ENCODE measurements at regions not wholly inside any gene's neighbourhood (a gene's known extent, or its start where the extent isn't known, plus 50 kb on each side); places are given as distances from the start of the nearest gene placed in this dataset.

DNA sequence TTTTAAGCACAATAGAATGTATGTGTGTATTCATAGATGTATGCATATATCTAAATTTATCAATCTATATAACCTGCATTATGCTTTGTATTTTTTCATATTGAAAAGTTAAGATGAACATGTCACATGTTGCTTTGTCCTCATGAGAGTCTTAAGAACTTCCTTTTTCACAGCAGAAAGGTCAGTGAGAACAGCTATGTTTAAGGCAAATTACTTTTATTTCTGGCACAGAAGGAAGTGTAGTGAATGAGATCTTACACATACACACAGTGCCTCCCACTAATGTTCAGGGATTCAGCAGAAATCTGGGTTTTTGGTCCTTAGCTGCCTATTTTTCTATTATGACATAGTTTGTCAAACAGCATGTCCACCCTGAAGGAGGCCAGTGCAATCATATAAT, 134.8 kb downstream of the TMEM26 start:
- H3K4me1 ChIP-seq (ENCODE audit: control insufficient read depth, insufficient read depth, low read length) = no peaks in the 10 kb centered on the region
- no peak overlapping the region for H3K27ac ChIP-seq (ENCODE audit: low read length)
- no peaks in the 10 kb centered on the region for H3K27me3 ChIP-seq (ENCODE audit: control insufficient read depth in 1 of 2, insufficient read depth in 2 of 2, low read length in 2 of 2)
- H3K9me3 ChIP-seq (ENCODE audit: control insufficient read depth in 2 of 2, low read length in 2 of 2) = no peaks in the 10 kb centered on the region
- H3K4me3 ChIP-seq (ENCODE audit: low read length in 2 of 2) = no peak overlapping the region
- no peaks in the 10 kb centered on the region for H3K36me3 ChIP-seq (ENCODE audit: control insufficient read depth in 2 of 2, insufficient read depth in 2 of 2, low read length in 2 of 2)
- H3K9ac ChIP-seq (ENCODE audit: low read length in 2 of 2) = no peak overlapping the region

DNA sequence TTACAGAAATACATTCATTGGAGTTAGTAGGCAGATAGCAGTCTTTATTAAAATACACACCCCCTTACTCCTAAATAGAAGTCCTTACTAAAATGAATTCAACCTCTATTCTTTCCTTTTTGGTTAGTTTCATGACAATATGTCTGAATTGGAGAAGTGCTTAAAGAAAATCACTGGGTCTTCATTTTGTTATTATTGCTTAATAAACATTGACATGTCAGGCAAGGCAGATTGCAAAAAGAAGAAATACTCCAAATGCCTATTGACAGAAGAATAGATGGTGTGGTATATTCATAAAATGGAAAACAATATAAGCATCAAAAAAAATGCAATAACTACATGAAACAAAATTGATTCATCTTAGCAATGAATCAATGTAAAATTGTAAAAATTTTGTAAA, 135.5 kb downstream of the TMEM26 start:
- H3K9ac ChIP-seq (ENCODE audit: low read length in 2 of 2) = no peak overlapping the region
- no peaks in the 10 kb centered on the region for H3K27me3 ChIP-seq (ENCODE audit: control insufficient read depth in 1 of 2, insufficient read depth in 2 of 2, low read length in 2 of 2)
- H3K9me3 ChIP-seq (ENCODE audit: control insufficient read depth in 2 of 2, low read length in 2 of 2) = no peaks in the 10 kb centered on the region
- no peak overlapping the region for H3K4me3 ChIP-seq (ENCODE audit: low read length in 2 of 2)
- no peaks in the 10 kb centered on the region for H3K4me1 ChIP-seq (ENCODE audit: control insufficient read depth, insufficient read depth, low read length)
- H3K27ac ChIP-seq (ENCODE audit: low read length) = no peak overlapping the region
- H3K36me3 ChIP-seq (ENCODE audit: control insufficient read depth in 2 of 2, insufficient read depth in 2 of 2, low read length in 2 of 2) = no peaks in the 10 kb centered on the region

DNA sequence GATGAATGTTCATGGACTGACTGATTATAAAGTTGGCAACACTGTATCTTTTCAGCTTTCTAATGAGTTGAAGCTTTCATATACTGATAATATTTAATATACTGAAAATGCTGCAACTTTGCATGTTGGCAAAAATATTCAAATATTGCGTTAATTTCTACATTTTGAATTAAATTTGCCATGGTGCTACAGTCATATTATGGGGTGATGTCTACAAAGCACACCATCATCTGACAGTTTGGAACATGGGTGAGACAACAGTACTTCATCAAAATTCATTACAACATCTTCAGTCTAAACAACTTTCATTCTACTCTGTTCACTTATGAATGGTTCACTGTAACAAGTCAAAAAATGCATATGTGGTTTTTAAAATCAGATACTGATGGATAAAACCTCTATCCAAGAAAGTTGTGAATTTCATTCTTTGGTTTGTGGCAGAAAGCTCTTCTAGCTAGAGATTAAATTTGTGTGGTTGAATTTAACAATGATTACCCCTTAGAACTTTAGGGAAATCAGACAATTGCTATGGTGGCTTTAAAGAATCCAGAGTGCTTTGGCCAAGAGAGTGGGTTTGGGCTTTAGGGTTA, 136.4 kb downstream of the TMEM26 start:
- Histone ChIP-seq H3K9me3 (ENCODE audit: control insufficient read depth in 2 of 2, low read length in 2 of 2) (no peaks in the 10 kb centered on the region), H3K27ac (ENCODE audit: low read length) (no peak overlapping the region), H3K27me3 (ENCODE audit: control insufficient read depth in 1 of 2, insufficient read depth in 2 of 2, low read length in 2 of 2) (no peaks in the 10 kb centered on the region), H3K9ac (ENCODE audit: low read length in 2 of 2) (no peak overlapping the region), H3K4me3 (ENCODE audit: low read length in 2 of 2) (no peak overlapping the region), H3K4me1 (ENCODE audit: control insufficient read depth, insufficient read depth, low read length) (no peaks in the 10 kb centered on the region), H3K36me3 (ENCODE audit: control insufficient read depth in 2 of 2, insufficient read depth in 2 of 2, low read length in 2 of 2) (no peaks in the 10 kb centered on the region)

DNA sequence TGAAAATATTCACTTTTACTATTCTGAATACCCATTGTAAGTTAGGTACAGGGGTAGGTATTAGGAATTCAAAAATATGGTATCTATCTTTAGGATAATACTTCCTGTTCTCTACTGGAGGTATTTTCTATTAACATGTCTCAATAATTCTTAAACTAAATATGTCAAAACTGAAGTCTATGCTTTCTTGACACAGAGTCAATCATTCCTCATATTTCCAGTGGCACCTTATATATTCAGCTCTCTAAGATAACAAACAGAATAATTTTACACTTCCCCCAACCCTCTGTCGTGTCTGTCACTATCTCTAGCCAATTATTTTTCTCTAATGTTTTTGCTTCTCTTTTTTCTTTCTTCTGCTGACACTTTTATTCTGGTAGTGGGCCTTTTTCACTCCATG, 138.9 kb downstream of the TMEM26 start:
- H3K9me3 ChIP-seq (ENCODE audit: control insufficient read depth in 2 of 2, low read length in 2 of 2) = no peaks in the 10 kb centered on the region

DNA sequence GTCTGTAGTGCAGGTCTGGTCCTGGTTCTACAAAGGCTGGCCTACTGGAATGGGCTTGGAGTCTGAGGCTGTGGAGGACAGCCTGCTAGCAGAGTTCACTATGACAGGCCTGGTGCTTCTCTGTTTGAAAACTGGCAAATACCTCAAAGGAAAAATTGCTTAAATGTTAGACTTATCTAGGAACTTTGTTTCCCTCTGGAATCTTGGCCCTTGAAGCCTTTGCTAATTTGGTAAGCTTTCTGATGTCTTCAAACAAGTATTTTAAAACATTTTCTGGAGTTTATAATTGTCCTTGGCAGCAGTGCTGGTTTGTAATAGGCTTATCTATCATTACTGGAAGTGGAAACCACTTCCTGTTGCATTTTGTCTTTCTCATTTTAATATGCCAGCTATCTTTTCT, 139.7 kb downstream of the TMEM26 start:
- Histone ChIP-seq H3K27me3 (ENCODE audit: control insufficient read depth in 1 of 2, insufficient read depth in 2 of 2, low read length in 2 of 2) (no peaks in the 10 kb centered on the region), H3K9me3 (ENCODE audit: control insufficient read depth in 2 of 2, low read length in 2 of 2) (no peaks in the 10 kb centered on the region), H3K27ac (ENCODE audit: low read length) (no peak overlapping the region), H3K9ac (ENCODE audit: low read length in 2 of 2) (no peak overlapping the region), H3K4me1 (ENCODE audit: control insufficient read depth, insufficient read depth, low read length) (no peaks in the 10 kb centered on the region), H3K4me3 (ENCODE audit: low read length in 2 of 2) (no peak overlapping the region), H3K36me3 (ENCODE audit: control insufficient read depth in 2 of 2, insufficient read depth in 2 of 2, low read length in 2 of 2) (no peaks in the 10 kb centered on the region)

More for the DNA sequence above, 138.9 kb downstream of the TMEM26 start:
- Histone ChIP-seq H3K4me3 (ENCODE audit: low read length in 2 of 2) (no peak overlapping the region), H3K36me3 (ENCODE audit: control insufficient read depth in 2 of 2, insufficient read depth in 2 of 2, low read length in 2 of 2) (no peaks in the 10 kb centered on the region), H3K4me1 (ENCODE audit: control insufficient read depth, insufficient read depth, low read length) (no peaks in the 10 kb centered on the region), H3K9ac (ENCODE audit: low read length in 2 of 2) (no peak overlapping the region), H3K27me3 (ENCODE audit: control insufficient read depth in 1 of 2, insufficient read depth in 2 of 2, low read length in 2 of 2) (no peaks in the 10 kb centered on the region), H3K27ac (ENCODE audit: low read length) (no peak overlapping the region)

DNA sequence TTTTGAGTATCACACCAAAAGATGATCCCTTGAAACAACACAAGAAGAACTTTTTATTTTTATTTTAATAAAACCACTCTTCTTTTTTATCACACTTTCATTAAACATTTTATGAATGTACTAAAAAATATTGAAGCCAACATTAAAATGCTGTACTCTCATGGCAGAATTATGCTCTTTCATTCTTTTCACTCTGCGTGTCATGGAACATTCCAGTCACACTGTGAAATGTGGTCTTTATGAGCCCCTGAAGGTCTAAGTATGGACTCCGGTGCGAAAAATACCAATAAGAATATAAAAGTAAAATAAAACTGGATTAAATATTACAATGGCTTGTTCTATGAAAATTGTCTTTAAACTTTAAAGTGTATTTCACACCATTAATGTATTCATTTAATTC, 148.4 kb downstream of the TMEM26 start:
- no peaks in the 10 kb centered on the region for H3K36me3 ChIP-seq (ENCODE audit: control insufficient read depth in 2 of 2, insufficient read depth in 2 of 2, low read length in 2 of 2)
- H3K9ac ChIP-seq (ENCODE audit: low read length in 2 of 2) = no peak overlapping the region
- no peaks in the 10 kb centered on the region for H3K9me3 ChIP-seq (ENCODE audit: control insufficient read depth in 2 of 2, low read length in 2 of 2)
- no peak overlapping the region for H3K27ac ChIP-seq (ENCODE audit: low read length)
- H3K4me1 ChIP-seq (ENCODE audit: control insufficient read depth, insufficient read depth, low read length) = no peaks in the 10 kb centered on the region
- H3K27me3 ChIP-seq (ENCODE audit: control insufficient read depth in 1 of 2, insufficient read depth in 2 of 2, low read length in 2 of 2) = no peaks in the 10 kb centered on the region
- no peak overlapping the region for H3K4me3 ChIP-seq (ENCODE audit: low read length in 2 of 2)

DNA sequence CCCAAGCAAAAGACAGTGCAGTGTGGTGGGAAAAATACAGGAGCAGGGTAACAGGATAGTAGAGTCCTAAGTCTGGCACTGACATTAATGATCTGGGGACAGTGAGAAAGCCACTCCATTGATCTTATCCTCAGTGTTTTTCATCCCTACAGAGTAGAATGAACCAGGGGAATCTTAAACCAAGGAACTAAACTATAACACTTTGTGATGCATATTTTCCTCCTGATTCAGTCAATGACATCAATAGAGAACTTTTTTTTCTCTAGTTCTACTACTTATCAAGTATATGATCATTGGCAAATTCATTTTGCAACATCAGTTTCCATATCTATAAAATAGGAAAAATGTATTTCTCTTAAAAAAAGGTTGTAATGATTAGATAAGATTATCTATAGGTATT, 151.1 kb downstream of the TMEM26 start:
- no peaks in the 10 kb centered on the region for H3K4me1 ChIP-seq (ENCODE audit: control insufficient read depth, insufficient read depth, low read length)
- no peak overlapping the region for H3K27ac ChIP-seq (ENCODE audit: low read length)
- H3K9me3 ChIP-seq (ENCODE audit: control insufficient read depth in 2 of 2, low read length in 2 of 2) = peaks cover 0 to 6% of the 10 kb centered on the region in 2 donors
- H3K9ac ChIP-seq (ENCODE audit: low read length in 2 of 2) = no peak overlapping the region
- H3K36me3 ChIP-seq (ENCODE audit: control insufficient read depth in 2 of 2, insufficient read depth in 2 of 2, low read length in 2 of 2) = no peaks in the 10 kb centered on the region
- no peak overlapping the region for H3K4me3 ChIP-seq (ENCODE audit: low read length in 2 of 2)
- H3K27me3 ChIP-seq (ENCODE audit: control insufficient read depth in 1 of 2, insufficient read depth in 2 of 2, low read length in 2 of 2) = no peaks in the 10 kb centered on the region

DNA sequence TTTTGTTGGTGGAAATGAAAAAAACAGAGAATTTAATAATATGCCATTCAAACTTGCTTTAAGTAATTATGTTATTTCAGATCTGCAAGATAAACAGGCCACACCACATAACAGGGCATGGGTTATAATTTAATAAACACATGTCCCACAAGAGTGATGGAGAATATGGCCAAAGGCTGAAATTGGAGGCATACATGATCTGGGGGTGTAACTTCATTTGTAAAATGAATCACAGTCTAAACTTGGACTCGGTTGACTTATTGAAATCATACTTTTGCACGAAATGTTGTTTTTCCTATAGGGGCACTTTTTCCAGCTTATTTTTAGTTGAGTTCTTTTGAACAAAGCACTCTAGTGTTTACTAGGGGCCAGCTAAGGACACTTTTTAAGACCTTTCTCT, 151.6 kb downstream of the TMEM26 start:
- H3K9me3 ChIP-seq (ENCODE audit: control insufficient read depth in 2 of 2, low read length in 2 of 2) = peaks cover 0 to 6% of the 10 kb centered on the region in 2 donors
- no peak overlapping the region for H3K9ac ChIP-seq (ENCODE audit: low read length in 2 of 2)
- H3K4me3 ChIP-seq (ENCODE audit: low read length in 2 of 2) = no peak overlapping the region
- H3K27ac ChIP-seq (ENCODE audit: low read length) = no peak overlapping the region
- no peaks in the 10 kb centered on the region for H3K36me3 ChIP-seq (ENCODE audit: control insufficient read depth in 2 of 2, insufficient read depth in 2 of 2, low read length in 2 of 2)
- no peaks in the 10 kb centered on the region for H3K4me1 ChIP-seq (ENCODE audit: control insufficient read depth, insufficient read depth, low read length)
- H3K27me3 ChIP-seq (ENCODE audit: control insufficient read depth in 1 of 2, insufficient read depth in 2 of 2, low read length in 2 of 2) = no peaks in the 10 kb centered on the region

DNA sequence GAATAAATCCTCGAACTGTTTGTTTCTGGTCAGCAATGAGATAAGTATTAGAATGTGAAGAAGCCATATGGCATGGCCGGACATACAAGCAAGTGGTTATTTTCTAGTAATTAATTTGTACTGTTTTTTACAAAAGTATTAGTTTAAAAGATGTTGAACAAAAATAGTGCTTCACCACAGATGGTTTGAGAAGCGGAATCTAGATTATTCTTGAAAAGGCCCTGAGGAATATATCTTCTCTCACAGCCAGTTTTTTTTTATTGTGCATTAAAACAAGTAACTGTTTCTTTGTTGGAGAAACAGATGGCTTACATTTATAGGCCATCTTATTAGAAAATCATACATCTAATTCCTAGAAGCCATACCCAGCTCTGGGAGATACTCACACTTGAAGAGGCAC, 153.3 kb downstream of the TMEM26 start:
- H3K9ac ChIP-seq (ENCODE audit: low read length in 2 of 2) = no peak overlapping the region
- peaks cover 0 to 6% of the 10 kb centered on the region in 2 donors for H3K9me3 ChIP-seq (ENCODE audit: control insufficient read depth in 2 of 2, low read length in 2 of 2)
- H3K4me1 ChIP-seq (ENCODE audit: control insufficient read depth, insufficient read depth, low read length) = no peaks in the 10 kb centered on the region
- no peaks in the 10 kb centered on the region for H3K27me3 ChIP-seq (ENCODE audit: control insufficient read depth in 1 of 2, insufficient read depth in 2 of 2, low read length in 2 of 2)
- H3K27ac ChIP-seq (ENCODE audit: low read length) = no peak overlapping the region
- no peak overlapping the region for H3K4me3 ChIP-seq (ENCODE audit: low read length in 2 of 2)
- no peaks in the 10 kb centered on the region for H3K36me3 ChIP-seq (ENCODE audit: control insufficient read depth in 2 of 2, insufficient read depth in 2 of 2, low read length in 2 of 2)

DNA sequence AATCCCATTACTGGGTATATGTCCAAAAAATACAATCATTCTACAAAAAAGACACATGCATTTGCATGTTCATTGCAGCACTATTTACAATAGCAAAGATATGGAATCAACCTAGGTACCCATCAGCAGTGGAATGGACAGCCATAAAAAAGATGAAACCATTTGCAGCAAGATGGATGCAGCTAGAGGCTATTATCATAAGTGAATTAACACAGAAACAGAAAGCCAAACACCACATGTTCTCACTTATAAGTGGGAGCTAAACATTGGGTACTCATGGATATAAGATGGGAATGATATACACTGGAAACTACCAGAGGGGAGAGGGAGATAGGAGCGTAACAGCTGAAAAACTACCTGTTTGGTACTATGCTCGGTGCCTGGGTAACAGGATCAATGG, 154.0 kb downstream of the TMEM26 start:
- Histone ChIP-seq H3K9me3 (ENCODE audit: control insufficient read depth in 2 of 2, low read length in 2 of 2) (peaks cover 0 to 6% of the 10 kb centered on the region in 2 donors), H3K9ac (ENCODE audit: low read length in 2 of 2) (no peak overlapping the region), H3K27me3 (ENCODE audit: control insufficient read depth in 1 of 2, insufficient read depth in 2 of 2, low read length in 2 of 2) (no peaks in the 10 kb centered on the region), H3K36me3 (ENCODE audit: control insufficient read depth in 2 of 2, insufficient read depth in 2 of 2, low read length in 2 of 2) (no peaks in the 10 kb centered on the region), H3K4me3 (ENCODE audit: low read length in 2 of 2) (no peak overlapping the region), H3K27ac (ENCODE audit: low read length) (no peak overlapping the region), H3K4me1 (ENCODE audit: control insufficient read depth, insufficient read depth, low read length) (no peaks in the 10 kb centered on the region)

DNA sequence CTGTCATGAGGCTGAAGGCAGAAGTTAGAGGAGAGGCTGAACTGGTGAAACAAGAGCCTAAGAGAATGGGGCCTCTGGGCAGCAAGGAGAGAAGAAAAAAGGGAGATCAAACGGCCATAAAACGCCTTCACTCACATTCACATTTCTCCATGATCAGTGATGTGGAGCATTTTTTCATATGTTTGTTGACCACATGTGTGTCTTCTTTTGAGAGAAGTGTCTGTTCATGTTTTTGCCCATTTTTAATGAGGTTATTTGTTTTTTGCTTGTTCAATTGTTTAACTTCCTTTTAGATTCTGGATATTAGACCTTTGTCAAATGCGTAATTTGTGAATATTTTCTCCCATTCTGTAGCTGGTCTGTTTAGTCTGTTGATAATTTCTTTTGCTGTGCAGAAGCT, 155.0 kb downstream of the TMEM26 start:
- H3K9ac ChIP-seq (ENCODE audit: low read length in 2 of 2) = no peak overlapping the region
- H3K4me1 ChIP-seq (ENCODE audit: control insufficient read depth, insufficient read depth, low read length) = no peaks in the 10 kb centered on the region
- peaks cover 0 to 6% of the 10 kb centered on the region in 2 donors for H3K9me3 ChIP-seq (ENCODE audit: control insufficient read depth in 2 of 2, low read length in 2 of 2)
- no peak overlapping the region for H3K27ac ChIP-seq (ENCODE audit: low read length)
- H3K27me3 ChIP-seq (ENCODE audit: control insufficient read depth in 1 of 2, insufficient read depth in 2 of 2, low read length in 2 of 2) = no peaks in the 10 kb centered on the region
- no peaks in the 10 kb centered on the region for H3K36me3 ChIP-seq (ENCODE audit: control insufficient read depth in 2 of 2, insufficient read depth in 2 of 2, low read length in 2 of 2)
- no peak overlapping the region for H3K4me3 ChIP-seq (ENCODE audit: low read length in 2 of 2)

All from stomach smooth muscle (tissue), 2 donors.